H1 (cell line): ENCODE measurements at regions not wholly inside any gene's neighbourhood (a gene's known extent, or its start where the extent isn't known, plus 50 kb on each side); places are given as distances from the start of the nearest gene placed in this dataset.

ENCODE experiments used
- CTCF ChIA-PET: fragments of 300-600 bp; sonication (Branson Sonifier 250); formaldehyde crosslinking; loops from one replicate; lab custom pipeline; 2021; ENCODE audit not compliant: partially characterized antibody; lab: Charles Lee
- POLR2A ChIA-PET: fragments of 300-600 bp; sonication (Branson Sonifier 250); formaldehyde crosslinking; loops from one replicate; lab custom pipeline; 2021; ENCODE audit warnings: inconsistent platforms; ENCODE audit not compliant: partially characterized antibody; lab: Charles Lee
- DNase-seq, 2 experiments: peaks; one replicate each; pipeline versions ENCODE4 v3.0.0 to v3.0.0-alpha.2; 2010 to 2022; ENCODE audit warnings: low spot score in 2 of 2, low read depth in 1 of 2, mixed read lengths in 1 of 2
- FAIRE-seq: peaks from 2 replicates; lab custom pipeline; 2011; peaks lifted over from hg19 to GRCh38; lab: Jason Lieb, UNC
- H2AFZ ChIP-seq: 2 replicates; pipeline ENCODE4 v1.8.1; 2012; ENCODE audit warnings: low read length, inconsistent platforms
- H2AK5ac ChIP-seq: 2 replicates; pipeline ENCODE4 v1.6.1; 2013; ENCODE audit warnings: low read depth, low read length
- H2BK120ac ChIP-seq: replicated peaks from 2 replicates; pipeline ENCODE3; 2013; ENCODE audit warnings: low read depth, low read length, inconsistent platforms
- H2BK12ac ChIP-seq: 2 replicates; pipeline ENCODE4 v1.6.1; 2013; ENCODE audit warnings: low read depth, low read length
- H2BK15ac ChIP-seq: 2 replicates; pipeline ENCODE4 v1.6.1; 2013; ENCODE audit warnings: low read length
- H2BK20ac ChIP-seq: 2 replicates; pipeline ENCODE4 v1.6.1; 2013; ENCODE audit warnings: low read length
- H2BK5ac ChIP-seq: 2 replicates; pipeline ENCODE4 v1.6.1; 2013; ENCODE audit warnings: low read depth, low read length
- H3K14ac ChIP-seq: 2 replicates; pipeline ENCODE4 v1.6.1; 2013; ENCODE audit warnings: inconsistent platforms; ENCODE audit not compliant: insufficient read length
- H3K18ac ChIP-seq: 2 replicates; pipeline ENCODE4 v1.6.1; 2013; ENCODE audit warnings: low read length; ENCODE audit errors: extremely low read depth
- H3K23ac ChIP-seq: 2 replicates; pipeline ENCODE4 v1.6.1; 2013; ENCODE audit warnings: inconsistent platforms; ENCODE audit not compliant: insufficient read length
- H3K23me2 ChIP-seq: 2 replicates; pipeline ENCODE4 v1.6.1; 2013; ENCODE audit warnings: low read depth, low read length
- H3K27ac ChIP-seq: 2 replicates; pipeline ENCODE4 v1.6.1; 2011; ENCODE audit warnings: low read depth, low read length, inconsistent platforms
- H3K27me3 ChIP-seq, 4 experiments: replicated peaks in 1 of 4; 1 replicate in 1 of 4; 2 replicates in 3 of 4; pipeline versions ENCODE4 v1.6.1 to v1.8.1; 2011 to 2013; ENCODE audit warnings: low read length in 3 of 4, mild to moderate bottlenecking in 3 of 4, inconsistent platforms in 2 of 4, mixed read lengths in 2 of 4, moderate library complexity in 1 of 4; ENCODE audit not compliant: control insufficient read depth in 3 of 4, insufficient read depth in 3 of 4; ENCODE audit errors: extremely low read depth in 1 of 4
- H3K36me3 ChIP-seq, 4 experiments: 2 replicates each; pipeline versions ENCODE4 v1.6.1 to v1.8.1; 2011 to 2013; ENCODE audit warnings: mild to moderate bottlenecking in 4 of 4, low read length in 3 of 4, moderate library complexity in 2 of 4, control low read depth in 1 of 4, inconsistent platforms in 1 of 4; ENCODE audit not compliant: insufficient read depth in 4 of 4, control insufficient read depth in 2 of 4
- H3K4ac ChIP-seq: replicated peaks from 2 replicates; pipeline ENCODE3; 2013; ENCODE audit warnings: low read length, low read depth, mixed read lengths, inconsistent platforms; ENCODE audit not compliant: insufficient read length
- H3K4me1 ChIP-seq, 4 experiments: replicated peaks in 1 of 4; 1 replicate in 1 of 4; 2 replicates in 3 of 4; pipeline versions ENCODE4 v1.6.1 to v1.8.1; 2011 to 2013; ENCODE audit warnings: low read length in 3 of 4, inconsistent platforms in 2 of 4, mixed read lengths in 1 of 4; ENCODE audit not compliant: insufficient read depth in 4 of 4, control insufficient read depth in 3 of 4
- H3K4me2 ChIP-seq, 2 experiments: 2 replicates each; pipeline versions ENCODE4 v1.6.1 to v1.8.1; 2011 to 2013; ENCODE audit warnings: low read depth in 2 of 2, low read length in 2 of 2, control low read depth in 1 of 2, inconsistent platforms in 1 of 2, mild to moderate bottlenecking in 1 of 2; ENCODE audit not compliant: insufficient read depth in 1 of 2
- H3K4me3 ChIP-seq, 4 experiments: fragments of 200-600, 300-600 bp in 1 of 4; sonication (generic), shearing (Covaris generic), sonication (Bioruptor Twin) in 1 of 4; 2 replicates each; pipeline versions ENCODE4 v1.5.1 to v1.8.1; 2011 to 2016; ENCODE audit warnings: low read length in 4 of 4, low read depth in 3 of 4, control low read depth in 2 of 4, inconsistent platforms in 2 of 4, mild to moderate bottlenecking in 2 of 4, mixed read lengths in 1 of 4, moderate library complexity in 1 of 4; ENCODE audit not compliant: insufficient read depth in 2 of 4; ENCODE audit errors: extremely low read depth in 1 of 4
- H3K56ac ChIP-seq: replicated peaks from 2 replicates; pipeline ENCODE3; 2013; ENCODE audit warnings: low read depth, mild to moderate bottlenecking, mixed read lengths, low read length, inconsistent platforms; ENCODE audit not compliant: insufficient read length
- H3K79me1 ChIP-seq: 2 replicates; pipeline ENCODE4 v1.6.1; 2013; ENCODE audit warnings: low read depth, low read length, control low read depth
- H3K79me2 ChIP-seq, 2 experiments: 2 replicates each; pipeline versions ENCODE4 v1.6.1 to v1.8.1; 2012 to 2013; ENCODE audit warnings: low read length in 2 of 2, mild to moderate bottlenecking in 2 of 2, inconsistent platforms in 1 of 2; ENCODE audit not compliant: insufficient read depth in 2 of 2, control insufficient read depth in 1 of 2
- H3K9ac ChIP-seq, 4 experiments: replicated peaks in 1 of 4; 1 replicate in 1 of 4; 2 replicates in 3 of 4; pipeline versions ENCODE4 v1.6.1 to v1.8.1; 2011 to 2013; ENCODE audit warnings: low read depth in 3 of 4, low read length in 3 of 4, control low read depth in 2 of 4, mild to moderate bottlenecking in 2 of 4, moderate library complexity in 2 of 4, inconsistent platforms in 1 of 4; ENCODE audit errors: extremely low read depth in 1 of 4
- H3K9me3 ChIP-seq, 2 experiments: 2 replicates each; pipeline versions ENCODE4 v1.6.1 to v1.8.1; 2012 to 2013; ENCODE audit warnings: mild to moderate bottlenecking in 2 of 2, moderate library complexity in 2 of 2, control low read depth in 1 of 2, inconsistent platforms in 1 of 2, low read depth in 1 of 2, low read length in 1 of 2, mixed read lengths in 1 of 2; ENCODE audit not compliant: insufficient read depth in 2 of 2
- H4K20me1 ChIP-seq, 2 experiments: replicated peaks in 1 of 2; 2 replicates each; pipeline versions ENCODE3 to v1.8.1; 2011 to 2013; ENCODE audit warnings: inconsistent platforms in 2 of 2, low read length in 2 of 2, mild to moderate bottlenecking in 1 of 2; ENCODE audit not compliant: insufficient read depth in 2 of 2, control insufficient read depth in 1 of 2
- H4K5ac ChIP-seq: 2 replicates; pipeline ENCODE4 v1.6.1; 2013; ENCODE audit warnings: low read length, low read depth, mixed read lengths, inconsistent platforms; ENCODE audit not compliant: insufficient read length
- H4K8ac ChIP-seq: 2 replicates; pipeline ENCODE4 v1.8.0; 2013; ENCODE audit warnings: mild to moderate bottlenecking, moderate library complexity, low read length, inconsistent platforms; ENCODE audit not compliant: insufficient read depth; ENCODE audit errors: extremely low read depth
- H4K91ac ChIP-seq: replicated peaks from 2 replicates; pipeline ENCODE3; 2013; ENCODE audit warnings: low read length, mixed read lengths, inconsistent platforms; ENCODE audit not compliant: insufficient read length
- EGR1 ChIP-seq: IDR thresholded peaks from 2 replicates; pipeline ENCODE4 v1.6.1; 2011; ENCODE audit warnings: low read depth, low read length, borderline replicate concordance
- JUND ChIP-seq: IDR thresholded peaks from 2 replicates; pipeline ENCODE4 v1.6.1; 2011; ENCODE audit warnings: mild to moderate bottlenecking, improper control_type of control experiment, low read length
- MAFK ChIP-seq: IDR thresholded peaks from 2 replicates; pipeline ENCODE4 v1.6.1; 2012; ENCODE audit warnings: low read depth, mild to moderate bottlenecking, improper control_type of control experiment, low read length
- NANOG ChIP-seq: IDR thresholded peaks from 2 replicates; pipeline ENCODE4 v1.6.1; 2011; ENCODE audit warnings: low read length, low read depth, mild to moderate bottlenecking, inconsistent platforms; ENCODE audit not compliant: insufficient read depth, poor library complexity, severe bottlenecking
- NRF1 ChIP-seq: IDR thresholded peaks from 2 replicates; pipeline ENCODE4 v1.6.1; 2011; ENCODE audit warnings: mild to moderate bottlenecking, low read depth, low read length, improper control_type of control experiment
- POLR2A ChIP-seq, 2 experiments: IDR thresholded peaks; 1 replicate in 1 of 2; 2 replicates in 1 of 2; pipeline ENCODE4 v1.6.1; 2011; ENCODE audit warnings: low read depth in 2 of 2, low read length in 2 of 2, mild to moderate bottlenecking in 2 of 2; ENCODE audit errors: control extremely low read depth in 1 of 2
- SP2 ChIP-seq: IDR thresholded peaks from 2 replicates; pipeline ENCODE4 v1.6.1; 2012; ENCODE audit warnings: mild to moderate bottlenecking, low read length, inconsistent platforms
- WGBS, 2 experiments: shearing (Covaris generic) in 1 of 2; methylation state at CpG; one replicate each; pipeline versions ENCODE4 v1.1.6 to v1.1.7; 2013 to 2015; ENCODE audit warnings: low lambda C conversion rate in 2 of 2, mixed read lengths in 2 of 2, inconsistent platforms in 1 of 2, low coverage in 1 of 2, missing lambda C conversion rate in 1 of 2; ENCODE audit not compliant: insufficient replicate concordance in 2 of 2, insufficient coverage in 1 of 2, insufficient read length in 1 of 2; ENCODE audit errors: extremely low coverage in 1 of 2, missing lambda C conversion rate in 1 of 2; 5-methylcytosine and 5-hydroxymethylcytosine counted together
- TF ChIP-seq, protein P1 (sequence below): IDR thresholded peaks from 2 replicates; pipeline ENCODE4 v1.6.1; 2012; ENCODE audit warnings: low read length, inconsistent platforms
- TF ChIP-seq, protein P2 (sequence below): IDR thresholded peaks from 2 replicates; pipeline ENCODE4 v1.6.1; 2011; ENCODE audit warnings: low read depth, mild to moderate bottlenecking, low read length; ENCODE audit not compliant: insufficient read depth
- TF ChIP-seq, protein P3 (sequence below): IDR thresholded peaks from 2 replicates; pipeline ENCODE4 v1.6.1; 2012; ENCODE audit warnings: inconsistent platforms

DNA sequence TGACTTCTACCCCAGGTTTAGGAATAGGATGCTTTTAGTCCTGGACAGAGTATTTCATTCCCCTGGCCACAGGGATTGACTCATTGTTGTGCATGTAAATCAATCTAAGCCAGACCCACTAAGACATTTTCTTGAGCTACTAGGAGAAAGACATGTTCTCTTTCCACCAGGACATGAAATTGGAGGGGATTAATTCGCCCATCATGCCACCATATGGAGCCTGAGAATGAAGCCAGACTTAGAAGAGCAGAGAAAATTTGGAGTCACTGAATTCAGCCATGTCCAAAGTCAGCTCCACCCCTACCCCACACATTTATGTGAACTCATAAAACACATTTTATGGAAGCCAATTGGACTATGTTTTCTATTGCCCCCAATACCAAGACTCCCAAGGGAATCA lies 322.5 kb downstream of the NFIB start:
- Histone ChIP-seq H3K4ac (no peak overlapping the region), H3K79me1 (no peaks in the 10 kb centered on the region), H3K9ac (no peak overlapping the region), H3K23ac (no peak overlapping the region), H4K20me1 (peaks cover 0 to 2% of the 10 kb centered on the region in 2 experiments), H3K23me2 (no peaks in the 10 kb centered on the region; the same call in 1 of the 2 replicates), H2BK12ac (no peak overlapping the region), H4K8ac (no peak overlapping the region), H3K14ac (no peak overlapping the region), H3K18ac (no peak overlapping the region), H4K5ac (no peak overlapping the region), H2AK5ac (no peak overlapping the region), H2BK120ac (no peak overlapping the region), H3K4me3 (no peak overlapping the region), H3K36me3 (no peaks in the 10 kb centered on the region), H3K27me3 (no peaks in the 10 kb centered on the region), H2BK15ac (no peak overlapping the region), H2BK20ac (no peak overlapping the region), H3K79me2 (no peaks in the 10 kb centered on the region), H3K56ac (no peak overlapping the region), H4K91ac (no peak overlapping the region), H3K9me3 (peaks cover 4 to 8% of the 10 kb centered on the region in 2 experiments; a peak in 3 of 4 replicates), H2BK5ac (no peak overlapping the region), H2AFZ (no peak overlapping the region), H3K4me1 (no peaks in the 10 kb centered on the region), H3K27ac (no peak overlapping the region), H3K4me2 (no peak overlapping the region)
- TF ChIP-seq JUND (no peak), NANOG (no peak), EGR1 (no peak), MAFK (no peak), NRF1 (no peak), POLR2A (IDR thresholded peaks at IDR 0.05; ENCODE audit: control extremely low read depth in 1 of 2, low read depth in 2 of 2, low read length in 2 of 2) (no peak), SP2 (no peak)
- TF ChIP-seq, protein P1, sequence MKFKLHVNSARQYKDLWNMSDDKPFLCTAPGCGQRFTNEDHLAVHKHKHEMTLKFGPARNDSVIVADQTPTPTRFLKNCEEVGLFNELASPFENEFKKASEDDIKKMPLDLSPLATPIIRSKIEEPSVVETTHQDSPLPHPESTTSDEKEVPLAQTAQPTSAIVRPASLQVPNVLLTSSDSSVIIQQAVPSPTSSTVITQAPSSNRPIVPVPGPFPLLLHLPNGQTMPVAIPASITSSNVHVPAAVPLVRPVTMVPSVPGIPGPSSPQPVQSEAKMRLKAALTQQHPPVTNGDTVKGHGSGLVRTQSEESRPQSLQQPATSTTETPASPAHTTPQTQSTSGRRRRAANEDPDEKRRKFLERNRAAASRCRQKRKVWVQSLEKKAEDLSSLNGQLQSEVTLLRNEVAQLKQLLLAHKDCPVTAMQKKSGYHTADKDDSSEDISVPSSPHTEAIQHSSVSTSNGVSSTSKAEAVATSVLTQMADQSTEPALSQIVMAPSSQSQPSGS = no peak
- TF ChIP-seq, protein P2, sequence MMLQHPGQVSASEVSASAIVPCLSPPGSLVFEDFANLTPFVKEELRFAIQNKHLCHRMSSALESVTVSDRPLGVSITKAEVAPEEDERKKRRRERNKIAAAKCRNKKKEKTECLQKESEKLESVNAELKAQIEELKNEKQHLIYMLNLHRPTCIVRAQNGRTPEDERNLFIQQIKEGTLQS = no peak
- TF ChIP-seq, protein P3, sequence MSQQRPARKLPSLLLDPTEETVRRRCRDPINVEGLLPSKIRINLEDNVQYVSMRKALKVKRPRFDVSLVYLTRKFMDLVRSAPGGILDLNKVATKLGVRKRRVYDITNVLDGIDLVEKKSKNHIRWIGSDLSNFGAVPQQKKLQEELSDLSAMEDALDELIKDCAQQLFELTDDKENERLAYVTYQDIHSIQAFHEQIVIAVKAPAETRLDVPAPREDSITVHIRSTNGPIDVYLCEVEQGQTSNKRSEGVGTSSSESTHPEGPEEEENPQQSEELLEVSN = no peak
- no peak for DNase-seq
- 93% methylated on average over 1 of the region's 1 CpG; no CpG with 5 or more reads in 1 of the 2 experiments for WGBS, 2 experiments
- FAIRE-seq = no peak
- CTCF ChIA-PET = interaction anchor here (2.0 kb wide), 1 partner anchor 11 kb away, joined by 10 read pairs; no protein-coding TSS in a partner anchor
- POLR2A ChIA-PET = no interaction called here
